ENCODE measurements at regions not wholly inside any gene's neighbourhood (a gene's known extent, or its start where the extent isn't known, plus 50 kb on each side); places are given as distances from the start of the nearest gene placed in this dataset.

- Mint-ChIP-seq H3K36me3 (ENCODE audit: low read depth) (no peaks in the 10 kb centered on the region), H3K4me1 (ENCODE audit: low read depth) (no peaks in the 10 kb centered on the region), H3K4me3 (no peak overlapping the region), H3K27me3 (ENCODE audit: insufficient read depth) (no peaks in the 10 kb centered on the region), H3K27ac (no peak overlapping the region), H3K9me3 (no peaks in the 10 kb centered on the region)
- intact Hi-C loops (cut with micrococcal nuclease) = no loop called here
- no peak for DNase-seq (ENCODE audit: low spot score)
Measured at GRCh38 chr6:95517004-95517403, 60.3 kb upstream of the MANEA start.

- Mint-ChIP-seq H3K36me3 (ENCODE audit: low read depth) (no peaks in the 10 kb centered on the region), H3K27ac (no peak overlapping the region)
Measured at GRCh38 chr6:95517568-95517967, 59.8 kb upstream of the MANEA start.

DNA sequence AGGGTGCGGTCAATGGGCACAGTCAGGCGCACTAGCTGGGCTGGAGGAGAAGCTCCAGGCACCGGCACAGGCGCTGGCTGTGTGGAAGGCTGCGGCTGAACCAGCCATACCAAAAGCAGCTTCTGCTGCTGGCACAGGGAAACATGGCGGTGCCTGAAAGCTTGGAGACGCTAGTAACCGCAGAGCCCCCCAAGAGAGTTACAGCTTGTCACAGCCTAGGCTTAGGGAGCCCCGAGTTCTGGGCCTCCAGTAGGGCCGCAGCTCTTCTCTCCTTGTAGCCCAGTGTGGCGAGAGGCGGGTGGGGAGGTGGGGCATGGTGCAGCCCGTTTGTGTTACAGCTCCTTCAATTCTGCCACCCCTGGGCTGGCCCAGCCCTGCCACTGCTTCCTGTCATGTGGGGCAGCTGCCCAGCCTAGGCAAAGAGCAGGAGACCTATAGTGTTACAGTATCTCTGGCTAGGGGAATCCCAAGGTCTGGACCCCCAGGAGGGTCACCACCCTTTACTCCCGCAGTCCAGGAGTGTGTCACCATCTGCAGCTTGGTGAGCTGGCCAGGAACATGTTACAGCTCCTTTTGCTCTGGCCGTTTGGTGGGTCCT is 58.6 kb upstream of the MANEA start:
- Mint-ChIP-seq H3K27me3 (ENCODE audit: insufficient read depth) (no peaks in the 10 kb centered on the region), H3K27ac (no peak overlapping the region), H3K9me3 (no peaks in the 10 kb centered on the region), H3K4me1 (ENCODE audit: low read depth) (no peaks in the 10 kb centered on the region), H3K36me3 (ENCODE audit: low read depth) (no peaks in the 10 kb centered on the region), H3K4me3 (no peak overlapping the region)
- intact Hi-C loops (cut with micrococcal nuclease) = no loop called here
- DNase-seq (ENCODE audit: low spot score) = no peak

More at GRCh38 chr6:95517568-95517967, 59.8 kb upstream of the MANEA start:
- no peak for DNase-seq (ENCODE audit: low spot score)
- Mint-ChIP-seq H3K27me3 (ENCODE audit: insufficient read depth) (no peaks in the 10 kb centered on the region), H3K4me1 (ENCODE audit: low read depth) (no peaks in the 10 kb centered on the region), H3K9me3 (no peaks in the 10 kb centered on the region), H3K4me3 (no peak overlapping the region)
- intact Hi-C loops (cut with micrococcal nuclease) = no loop called here

GRCh38 chr6:95519228-95520037 is 57.9 kb upstream of the MANEA start:
- Mint-ChIP-seq H3K4me1 (ENCODE audit: low read depth) (no peaks in the 10 kb centered on the region), H3K27ac (no peak overlapping the region), H3K4me3 (no peak overlapping the region), H3K9me3 (no peaks in the 10 kb centered on the region), H3K36me3 (ENCODE audit: low read depth) (no peaks in the 10 kb centered on the region), H3K27me3 (ENCODE audit: insufficient read depth) (no peaks in the 10 kb centered on the region)
- no peak for DNase-seq (ENCODE audit: low spot score)
- intact Hi-C loops (cut with micrococcal nuclease) = no loop called here

DNA sequence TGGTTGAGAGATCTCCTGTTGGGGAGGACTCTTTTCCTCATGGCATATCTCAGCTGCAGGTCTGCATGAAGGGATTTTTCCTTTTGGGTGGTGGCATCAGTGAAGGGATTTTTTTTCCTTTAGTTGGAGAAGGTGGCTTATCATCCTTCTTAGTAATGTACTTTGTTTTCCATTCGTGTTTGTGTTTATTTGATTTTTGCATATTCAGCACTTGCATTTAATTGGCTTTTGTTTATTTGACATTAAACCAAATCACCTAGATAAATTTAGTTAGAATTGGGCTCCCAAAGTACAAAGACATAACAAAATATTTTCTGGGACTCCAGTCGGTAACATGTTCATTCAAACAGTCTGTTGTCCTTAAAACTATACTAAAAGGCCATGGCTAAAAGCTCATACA is 56.2 kb upstream of the MANEA start:
- DNase-seq (ENCODE audit: low spot score) = no peak
- no peak overlapping the region for H3K4me3 Mint-ChIP-seq
- H3K36me3 Mint-ChIP-seq (ENCODE audit: low read depth) = no peaks in the 10 kb centered on the region
- intact Hi-C loops (cut with micrococcal nuclease) = no loop called here
- H3K27me3 Mint-ChIP-seq (ENCODE audit: insufficient read depth) = no peaks in the 10 kb centered on the region
- H3K27ac Mint-ChIP-seq = no peak overlapping the region
- H3K9me3 Mint-ChIP-seq = no peaks in the 10 kb centered on the region
- H3K4me1 Mint-ChIP-seq (ENCODE audit: low read depth) = no peaks in the 10 kb centered on the region
